GM12878 (cell line): ENCODE measurements at regions not wholly inside any gene's neighbourhood (a gene's known extent, or its start where the extent isn't known, plus 50 kb on each side); places are given as distances from the start of the nearest gene placed in this dataset.

Experiments used
- ATAC-seq: fragments of 200-7000 bp; cut with Tn5 transposase; 3 replicates; pipeline ENCODE4 v1.9.1; 2020; ENCODE audit warnings: mild to moderate bottlenecking, moderate library complexity
- BruUV-seq: library from RNA; stranded (reverse); fragments of 400-500 nt; replicated peaks from 2 replicates; lab custom pipeline; 2021; lab: Mats Ljungman, UMichigan
- CTCF ChIA-PET: fragments of 300-600 bp; sonication (Branson Sonifier 250); formaldehyde crosslinking; extraction: SDS; loops from one replicate; lab custom pipeline; 2021; ENCODE audit warnings: inconsistent platforms; lab: Yijun Ruan, JAX
- POLR2A ChIA-PET: fragments of 350-600 bp; formaldehyde crosslinking; extraction: SDS; loops from one replicate; lab custom pipeline; 2021; ENCODE audit warnings: inconsistent platforms; lab: Charles Lee
- RAD21 ChIA-PET: fragments of 300-600 bp; sonication (Branson Sonifier 250); formaldehyde crosslinking; loops from one replicate; lab custom pipeline; 2023; ENCODE audit warnings: antibody characterized with exemption; ENCODE audit not compliant: unreplicated experiment; lab: Charles Lee
- SMC1A ChIA-PET: fragments of 300-600 bp; sonication (Branson Sonifier 250); formaldehyde crosslinking; loops from one replicate; lab custom pipeline; 2023; ENCODE audit not compliant: unreplicated experiment, uncharacterized antibody; lab: Charles Lee
- DNase-seq: peaks from one replicate; pipeline ENCODE4 v3.0.0-alpha.2; 2011; ENCODE audit warnings: low read depth, low spot score
- FAIRE-seq: peaks from 3 replicates; lab custom pipeline; 2011; peaks lifted over from hg19 to GRCh38; lab: Jason Lieb, UNC
- H2AFZ ChIP-seq: 2 replicates; pipeline ENCODE4 v1.6.0; 2011; ENCODE audit warnings: low read depth, low read length, control low read depth; ENCODE audit not compliant: control insufficient read depth
- H3K27ac ChIP-seq: 2 replicates; pipeline ENCODE4 v1.5.1; 2011; ENCODE audit warnings: control low read depth; ENCODE audit not compliant: control insufficient read depth, insufficient read depth
- H3K27me3 ChIP-seq, 2 experiments: replicated peaks in 1 of 2; 2 replicates each; pipeline versions ENCODE4 v1.6.0 to v1.6.1; 2011; ENCODE audit warnings: low read length in 1 of 2; ENCODE audit not compliant: control insufficient read depth in 2 of 2, insufficient read depth in 2 of 2
- H3K36me3 ChIP-seq, 2 experiments: 2 replicates each; pipeline ENCODE4 v1.5.1; 2011; ENCODE audit warnings: low read length in 1 of 2; ENCODE audit not compliant: control insufficient read depth in 2 of 2, insufficient read depth in 2 of 2
- H3K4me1 ChIP-seq: 2 replicates; pipeline ENCODE4 v1.6.1; 2011; ENCODE audit warnings: mild to moderate bottlenecking, low read length, moderate library complexity, mixed read lengths; ENCODE audit not compliant: control insufficient read depth, insufficient read depth
- H3K4me2 ChIP-seq: 2 replicates; pipeline ENCODE4 v1.6.0; 2011; ENCODE audit warnings: control low read depth; ENCODE audit not compliant: control insufficient read depth, insufficient read depth
- H3K4me3 ChIP-seq: fragments of 200-600 bp; sonication (generic); 2 replicates; pipeline ENCODE4 v1.5.1; 2016
- H3K79me2 ChIP-seq: 2 replicates; pipeline ENCODE4 v1.6.0; 2011; ENCODE audit warnings: low read length; ENCODE audit not compliant: control insufficient read depth, insufficient read depth
- H3K9ac ChIP-seq: 2 replicates; pipeline ENCODE4 v1.8.0; 2011; ENCODE audit warnings: low read length, control low read depth, mixed read lengths; ENCODE audit not compliant: control insufficient read depth, insufficient read depth
- H3K9me3 ChIP-seq: replicated peaks from 3 replicates; pipeline ENCODE4 v1.5.1; 2011; ENCODE audit warnings: mild to moderate bottlenecking, low read length; ENCODE audit not compliant: control insufficient read depth, insufficient read depth
- H4K20me1 ChIP-seq: 2 replicates; pipeline ENCODE4 v1.6.0; 2011; ENCODE audit not compliant: control insufficient read depth, insufficient read depth
- BRCA1 ChIP-seq: IDR thresholded peaks from 2 replicates; pipeline ENCODE4 v1.6.1; 2011; ENCODE audit warnings: low read depth, low read length, improper control_type of control experiment
- CBFB ChIP-seq: IDR thresholded peaks from 2 replicates; pipeline ENCODE4 v1.6.1; 2016; ENCODE audit warnings: antibody characterized with exemption, low read depth
- CEBPB ChIP-seq, 2 experiments: fragments of 150-350 bp in 1 of 2; IDR thresholded peaks; 2 replicates each; pipeline ENCODE4 v1.6.1; 2012 to 2014; ENCODE audit warnings: low read depth in 2 of 2, low read length in 2 of 2, borderline replicate concordance in 1 of 2, inconsistent platforms in 1 of 2
- CREB1 ChIP-seq: IDR thresholded peaks from 2 replicates; pipeline ENCODE4 v1.6.1; 2012; ENCODE audit warnings: low read depth, mild to moderate bottlenecking, inconsistent platforms
- DPF2 ChIP-seq: fragments of 450-650 bp; IDR thresholded peaks from 2 replicates; pipeline ENCODE4 v1.6.1; 2017; ENCODE audit warnings: mild to moderate bottlenecking
- EP300 ChIP-seq, 2 experiments: fragments of 150-350 bp in 1 of 2; IDR thresholded peaks; 2 replicates each; pipeline ENCODE4 v1.6.1; 2011 to 2012; ENCODE audit warnings: low read depth in 2 of 2, low read length in 2 of 2, borderline replicate concordance in 1 of 2, improper control_type of control experiment in 1 of 2, inconsistent platforms in 1 of 2; ENCODE audit not compliant: control insufficient read depth in 1 of 2
- KDM1A ChIP-seq: fragments of 200-600 bp; sonication (generic); IDR thresholded peaks from 2 replicates; pipeline ENCODE4 v1.6.1; 2016; ENCODE audit warnings: borderline replicate concordance
- KLF5 ChIP-seq: fragments of 450-650 bp; IDR thresholded peaks from 2 replicates; pipeline ENCODE4 v1.6.1; 2014; ENCODE audit warnings: mild to moderate bottlenecking; ENCODE audit not compliant: partially characterized antibody
- LARP7 ChIP-seq: fragments of 450-650 bp; IDR thresholded peaks from 2 replicates; pipeline ENCODE4 v1.6.1; 2017; ENCODE audit warnings: mild to moderate bottlenecking
- NRF1 ChIP-seq: conservative IDR thresholded peaks from 2 replicates; pipeline ENCODE4 v1.6.1; 2011; ENCODE audit warnings: mild to moderate bottlenecking, low read depth, low read length, improper control_type of control experiment
- RAD21 ChIP-seq: IDR thresholded peaks from 2 replicates; pipeline ENCODE4 v1.6.1; 2011; ENCODE audit warnings: mild to moderate bottlenecking, low read depth, low read length, moderate library complexity; ENCODE audit not compliant: insufficient read depth
- TARDBP ChIP-seq: IDR thresholded peaks from 2 replicates; pipeline ENCODE4 v1.6.1; 2016; ENCODE audit warnings: borderline replicate concordance
- WGBS: methylation state at CpG from one replicate; pipeline ENCODE4 v1.1.6; 2016; ENCODE audit warnings: low lambda C conversion rate; ENCODE audit not compliant: insufficient replicate concordance, insufficient coverage; ENCODE audit errors: missing lambda C conversion rate; 5-methylcytosine and 5-hydroxymethylcytosine counted together
- in situ Hi-C: fragments of 300-500 bp; cut with MboI; formaldehyde crosslinking; loops from 9 replicates; pipeline ENCODE4 v1.14.3; 2018; ENCODE audit warnings: mixed read lengths
- intact Hi-C: fragments of 100-400 bp; cut with micrococcal nuclease; formaldehyde crosslinking; loops from one replicate; pipeline ENCODE4 v1.14.2; 2022; ENCODE audit not compliant: unreplicated experiment
- TF ChIP-seq, protein P1 (sequence below): IDR thresholded peaks from 2 replicates; pipeline ENCODE4 v1.6.1; 2011; ENCODE audit warnings: mild to moderate bottlenecking, low read depth, low read length, moderate library complexity; ENCODE audit not compliant: insufficient replicate concordance
- TF ChIP-seq, protein P2 (sequence below): fragments of 450-650 bp; IDR thresholded peaks from 2 replicates; pipeline ENCODE4 v1.6.1; 2017; ENCODE audit warnings: mild to moderate bottlenecking
- TF ChIP-seq, protein P3 (sequence below): fragments of 450-650 bp; IDR thresholded peaks from 2 replicates; pipeline ENCODE4 v1.6.1; 2017; ENCODE audit warnings: mild to moderate bottlenecking, moderate library complexity

DNA sequence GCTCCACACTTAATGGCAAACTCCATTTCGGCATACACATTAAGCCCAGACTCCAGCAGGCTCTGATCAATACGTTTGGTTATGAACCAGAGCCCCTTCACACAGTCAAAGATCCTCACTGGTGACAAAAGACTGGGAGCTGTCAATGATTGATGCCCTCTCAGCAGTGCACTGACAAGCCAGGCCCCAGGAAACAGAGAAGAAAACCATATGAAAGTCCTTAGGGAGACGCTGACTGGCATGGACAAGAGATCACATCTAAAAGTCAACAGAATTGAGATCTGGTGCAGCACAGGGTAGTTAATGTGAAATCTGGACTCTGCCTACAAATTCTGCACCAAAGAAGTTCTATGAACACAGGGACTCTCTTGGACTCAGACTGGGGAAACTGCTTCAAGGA is 600.9 kb upstream of the NRP1 start:
- no peaks in the 10 kb centered on the region for H3K4me1 ChIP-seq
- POLR2A ChIA-PET = no interaction called here
- H3K27me3 ChIP-seq = no peaks in the 10 kb centered on the region
- in situ Hi-C loops = no loop called here
- no TSS peak for BruUV-seq
- DNase-seq (no peak), ATAC-seq (no peak), FAIRE-seq (no peak)
- no peak overlapping the region for H2AFZ ChIP-seq
- SMC1A ChIA-PET = no interaction called here
- H3K9ac ChIP-seq = no peak overlapping the region
- TF ChIP-seq KDM1A = no peak
- TF ChIP-seq, protein P1, sequence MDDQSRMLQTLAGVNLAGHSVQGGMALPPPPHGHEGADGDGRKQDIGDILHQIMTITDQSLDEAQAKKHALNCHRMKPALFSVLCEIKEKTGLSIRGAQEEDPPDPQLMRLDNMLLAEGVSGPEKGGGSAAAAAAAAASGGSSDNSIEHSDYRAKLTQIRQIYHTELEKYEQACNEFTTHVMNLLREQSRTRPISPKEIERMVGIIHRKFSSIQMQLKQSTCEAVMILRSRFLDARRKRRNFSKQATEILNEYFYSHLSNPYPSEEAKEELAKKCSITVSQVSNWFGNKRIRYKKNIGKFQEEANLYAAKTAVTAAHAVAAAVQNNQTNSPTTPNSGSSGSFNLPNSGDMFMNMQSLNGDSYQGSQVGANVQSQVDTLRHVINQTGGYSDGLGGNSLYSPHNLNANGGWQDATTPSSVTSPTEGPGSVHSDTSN = no peak
- TF ChIP-seq TARDBP = no peak
- no peak for TF ChIP-seq DPF2
- TF ChIP-seq LARP7 = no peak
- TF ChIP-seq, protein P2, sequence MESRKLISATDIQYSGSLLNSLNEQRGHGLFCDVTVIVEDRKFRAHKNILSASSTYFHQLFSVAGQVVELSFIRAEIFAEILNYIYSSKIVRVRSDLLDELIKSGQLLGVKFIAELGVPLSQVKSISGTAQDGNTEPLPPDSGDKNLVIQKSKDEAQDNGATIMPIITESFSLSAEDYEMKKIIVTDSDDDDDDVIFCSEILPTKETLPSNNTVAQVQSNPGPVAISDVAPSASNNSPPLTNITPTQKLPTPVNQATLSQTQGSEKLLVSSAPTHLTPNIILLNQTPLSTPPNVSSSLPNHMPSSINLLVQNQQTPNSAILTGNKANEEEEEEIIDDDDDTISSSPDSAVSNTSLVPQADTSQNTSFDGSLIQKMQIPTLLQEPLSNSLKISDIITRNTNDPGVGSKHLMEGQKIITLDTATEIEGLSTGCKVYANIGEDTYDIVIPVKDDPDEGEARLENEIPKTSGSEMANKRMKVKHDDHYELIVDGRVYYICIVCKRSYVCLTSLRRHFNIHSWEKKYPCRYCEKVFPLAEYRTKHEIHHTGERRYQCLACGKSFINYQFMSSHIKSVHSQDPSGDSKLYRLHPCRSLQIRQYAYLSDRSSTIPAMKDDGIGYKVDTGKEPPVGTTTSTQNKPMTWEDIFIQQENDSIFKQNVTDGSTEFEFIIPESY = no peak
- TF ChIP-seq CEBPB (IDR thresholded peaks at IDR 0.05; ENCODE audit: borderline replicate concordance in 1 of 2, low read depth in 2 of 2, low read length in 2 of 2) = no peak
- TF ChIP-seq KLF5 = no peak
- TF ChIP-seq CBFB = no peak
- TF ChIP-seq NRF1 = no peak
- TF ChIP-seq CREB1 = no peak
- TF ChIP-seq EP300 (IDR thresholded peaks at IDR 0.05; ENCODE audit: borderline replicate concordance in 1 of 2, control insufficient read depth in 1 of 2, low read depth in 2 of 2, low read length in 2 of 2) = no peak
- no peak for TF ChIP-seq RAD21
- TF ChIP-seq, protein P3, sequence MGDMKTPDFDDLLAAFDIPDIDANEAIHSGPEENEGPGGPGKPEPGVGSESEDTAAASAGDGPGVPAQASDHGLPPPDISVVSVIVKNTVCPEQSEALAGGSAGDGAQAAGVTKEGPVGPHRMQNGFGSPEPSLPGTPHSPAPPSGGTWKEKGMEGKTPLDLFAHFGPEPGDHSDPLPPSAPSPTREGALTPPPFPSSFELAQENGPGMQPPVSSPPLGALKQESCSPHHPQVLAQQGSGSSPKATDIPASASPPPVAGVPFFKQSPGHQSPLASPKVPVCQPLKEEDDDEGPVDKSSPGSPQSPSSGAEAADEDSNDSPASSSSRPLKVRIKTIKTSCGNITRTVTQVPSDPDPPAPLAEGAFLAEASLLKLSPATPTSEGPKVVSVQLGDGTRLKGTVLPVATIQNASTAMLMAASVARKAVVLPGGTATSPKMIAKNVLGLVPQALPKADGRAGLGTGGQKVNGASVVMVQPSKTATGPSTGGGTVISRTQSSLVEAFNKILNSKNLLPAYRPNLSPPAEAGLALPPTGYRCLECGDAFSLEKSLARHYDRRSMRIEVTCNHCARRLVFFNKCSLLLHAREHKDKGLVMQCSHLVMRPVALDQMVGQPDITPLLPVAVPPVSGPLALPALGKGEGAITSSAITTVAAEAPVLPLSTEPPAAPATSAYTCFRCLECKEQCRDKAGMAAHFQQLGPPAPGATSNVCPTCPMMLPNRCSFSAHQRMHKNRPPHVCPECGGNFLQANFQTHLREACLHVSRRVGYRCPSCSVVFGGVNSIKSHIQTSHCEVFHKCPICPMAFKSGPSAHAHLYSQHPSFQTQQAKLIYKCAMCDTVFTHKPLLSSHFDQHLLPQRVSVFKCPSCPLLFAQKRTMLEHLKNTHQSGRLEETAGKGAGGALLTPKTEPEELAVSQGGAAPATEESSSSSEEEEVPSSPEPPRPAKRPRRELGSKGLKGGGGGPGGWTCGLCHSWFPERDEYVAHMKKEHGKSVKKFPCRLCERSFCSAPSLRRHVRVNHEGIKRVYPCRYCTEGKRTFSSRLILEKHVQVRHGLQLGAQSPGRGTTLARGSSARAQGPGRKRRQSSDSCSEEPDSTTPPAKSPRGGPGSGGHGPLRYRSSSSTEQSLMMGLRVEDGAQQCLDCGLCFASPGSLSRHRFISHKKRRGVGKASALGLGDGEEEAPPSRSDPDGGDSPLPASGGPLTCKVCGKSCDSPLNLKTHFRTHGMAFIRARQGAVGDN = no peak
- TF ChIP-seq BRCA1 = no peak
- TF ChIP-seq, all 136 proteins: peak for 0
- no peak overlapping the region for H3K4me2 ChIP-seq
- no peaks in the 10 kb centered on the region for H3K36me3 ChIP-seq
- no peak overlapping the region for H3K4me3 ChIP-seq
- RAD21 ChIA-PET = no interaction called here
- H3K79me2 ChIP-seq = no peaks in the 10 kb centered on the region
- no peak overlapping the region for H3K27ac ChIP-seq
- intact Hi-C loops = no loop called here
- no peaks in the 10 kb centered on the region for H4K20me1 ChIP-seq
- WGBS = 16% methylated on average over 3 of the region's 3 CpGs
- H3K9me3 ChIP-seq = no peaks in the 10 kb centered on the region
- CTCF ChIA-PET = no interaction called here
